Left lung (tissue), 4 donors: ENCODE measurements at regions not wholly inside any gene's neighbourhood (a gene's known extent, or its start where the extent isn't known, plus 50 kb on each side); places are given as distances from the start of the nearest gene placed in this dataset.
"Not testable (repeated sequence)": the region's sequence is repeated elsewhere in the genome, so short reads cannot be mapped to it uniquely, and the experiment has no call there.

Source experiments
- ATAC-seq: fragments of 200-7000 bp; cut with Tn5 transposase; one replicate; pipeline ENCODE4 v1.9.1; 2020; ENCODE audit warnings: moderate library complexity
- DNase-seq, 4 donors: peaks; one replicate each; pipeline ENCODE4 v3.0.0-alpha.2; 2013 to 2020
- H3K27ac ChIP-seq, 2 donors: fragments of 200-600 bp; sonication (generic) in 1 of 2; one replicate each; pipeline versions ENCODE4 v1.5.0 to v1.8.0; 2020 to 2021
- H3K27me3 ChIP-seq, 2 donors: fragments of 200-600 bp; sonication (generic) in 1 of 2; one replicate each; pipeline versions ENCODE4 v1.5.0 to v1.8.0; 2020 to 2021
- H3K36me3 ChIP-seq, 2 donors: fragments of 200-600 bp; sonication (generic) in 1 of 2; one replicate each; pipeline versions ENCODE4 v1.5.0 to v1.8.0; 2020 to 2021
- H3K4me1 ChIP-seq, 2 donors: fragments of 200-600 bp; one replicate each; pipeline ENCODE4 v1.8.0; 2021
- H3K4me3 ChIP-seq, 2 donors: fragments of 200-600 bp; sonication (generic) in 1 of 2; one replicate each; pipeline versions ENCODE4 v1.5.0 to v1.8.0; 2020 to 2021; ENCODE audit warnings: mild to moderate bottlenecking in 1 of 2
- H3K9me3 ChIP-seq, 2 donors: fragments of 200-600 bp; sonication (generic) in 1 of 2; one replicate each; pipeline versions ENCODE4 v1.5.0 to v1.8.0; 2020 to 2021
- intact Hi-C, 2 donors: fragments of 100-400 bp; cut with DNase I; formaldehyde crosslinking; loops; one replicate each; pipeline versions ENCODE4 v1.11.2 to v1.14.2; 2022
- TF ChIP-seq, protein P1 (sequence below), 2 donors: fragments of 200-600 bp; sonication (generic) in 1 of 2; IDR thresholded peaks; one replicate each; pipeline versions ENCODE4 v1.5.0 to v1.8.0; 2021; ENCODE audit warnings: antibody characterized with exemption in 2 of 2
- donor health status: DM: no; HTN: yes; CAD: no.
- donor health status: DM: no; HTN: no; CAD: no.

GRCh38 chr15:81795899-81796298 lies 249.9 kb downstream of the MEX3B start:
- no peak for ATAC-seq
- no peak overlapping the region for H3K27ac ChIP-seq
- H3K4me1 ChIP-seq, result peaks cover 0 to 3% of the 10 kb centered on the region in 2 donors
- DNase-seq, result no peak
- no peak overlapping the region for H3K4me3 ChIP-seq
- no peaks in the 10 kb centered on the region for H3K9me3 ChIP-seq
- H3K36me3 ChIP-seq, result no peaks in the 10 kb centered on the region
- TF ChIP-seq, protein P1, sequence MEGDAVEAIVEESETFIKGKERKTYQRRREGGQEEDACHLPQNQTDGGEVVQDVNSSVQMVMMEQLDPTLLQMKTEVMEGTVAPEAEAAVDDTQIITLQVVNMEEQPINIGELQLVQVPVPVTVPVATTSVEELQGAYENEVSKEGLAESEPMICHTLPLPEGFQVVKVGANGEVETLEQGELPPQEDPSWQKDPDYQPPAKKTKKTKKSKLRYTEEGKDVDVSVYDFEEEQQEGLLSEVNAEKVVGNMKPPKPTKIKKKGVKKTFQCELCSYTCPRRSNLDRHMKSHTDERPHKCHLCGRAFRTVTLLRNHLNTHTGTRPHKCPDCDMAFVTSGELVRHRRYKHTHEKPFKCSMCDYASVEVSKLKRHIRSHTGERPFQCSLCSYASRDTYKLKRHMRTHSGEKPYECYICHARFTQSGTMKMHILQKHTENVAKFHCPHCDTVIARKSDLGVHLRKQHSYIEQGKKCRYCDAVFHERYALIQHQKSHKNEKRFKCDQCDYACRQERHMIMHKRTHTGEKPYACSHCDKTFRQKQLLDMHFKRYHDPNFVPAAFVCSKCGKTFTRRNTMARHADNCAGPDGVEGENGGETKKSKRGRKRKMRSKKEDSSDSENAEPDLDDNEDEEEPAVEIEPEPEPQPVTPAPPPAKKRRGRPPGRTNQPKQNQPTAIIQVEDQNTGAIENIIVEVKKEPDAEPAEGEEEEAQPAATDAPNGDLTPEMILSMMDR (IDR thresholded peaks at IDR 0.05), result no peak
- intact Hi-C loops, result no loop called here
- no peaks in the 10 kb centered on the region for H3K27me3 ChIP-seq

GRCh38 chr15:81792646-81793045 lies 253.2 kb downstream of the MEX3B start:
- ATAC-seq (no peak), DNase-seq (no peak)
- Histone ChIP-seq H3K4me1 (peaks cover 0 to 3% of the 10 kb centered on the region in 2 donors), H3K36me3 (no peaks in the 10 kb centered on the region), H3K9me3 (no peaks in the 10 kb centered on the region), H3K27me3 (no peaks in the 10 kb centered on the region), H3K27ac (no peak overlapping the region), H3K4me3 (no peak overlapping the region)
- TF ChIP-seq, protein P1 (IDR thresholded peaks at IDR 0.05), result no peak
- intact Hi-C loops, result no loop called here

GRCh38 chr15:81791322-81791721 lies 254.5 kb downstream of the MEX3B start:
- intact Hi-C loops, DNase-seq, H3K36me3 ChIP-seq, ATAC-seq, H3K4me1 ChIP-seq, H3K9me3 ChIP-seq, H3K27ac ChIP-seq, H3K27me3 ChIP-seq, H3K4me3 ChIP-seq: not testable (repeated sequence)

DNA sequence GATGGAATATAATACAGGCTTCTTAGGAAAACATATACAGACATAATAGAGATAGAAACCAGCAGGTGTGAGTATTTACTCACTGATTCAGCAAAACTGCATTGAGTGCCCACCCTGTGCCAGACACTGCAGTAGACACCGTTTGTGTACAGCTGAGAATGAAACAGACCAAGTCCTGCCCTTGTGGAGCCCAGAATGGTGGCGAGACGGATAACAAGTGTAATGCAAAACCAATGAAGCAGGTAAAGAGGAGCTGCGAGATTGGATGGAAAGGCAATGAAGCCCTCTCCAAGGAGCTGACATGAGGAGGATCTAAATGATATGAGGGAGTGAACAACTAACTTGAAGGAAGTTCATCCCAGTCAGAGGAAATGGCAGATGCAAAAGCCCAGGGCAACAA lies 256.4 kb downstream of the MEX3B start:
- H3K27me3 ChIP-seq, result no peaks in the 10 kb centered on the region

GRCh38 chr15:81786776-81787175 lies 259.0 kb downstream of the MEX3B start:
- TF ChIP-seq, protein P1 (IDR thresholded peaks at IDR 0.05), result no peak
- ATAC-seq (no peak), DNase-seq (no peak)
- Histone ChIP-seq H3K36me3 (no peaks in the 10 kb centered on the region), H3K27me3 (no peaks in the 10 kb centered on the region), H3K4me3 (no peak overlapping the region), H3K9me3 (no peaks in the 10 kb centered on the region), H3K4me1 (no peaks in the 10 kb centered on the region), H3K27ac (no peak overlapping the region)
- intact Hi-C loops, result no loop called here

More for the DNA sequence above, 256.4 kb downstream of the MEX3B start:
- Histone ChIP-seq H3K4me1 (peaks cover 0 to 3% of the 10 kb centered on the region in 2 donors), H3K27ac (no peak overlapping the region), H3K36me3 (no peaks in the 10 kb centered on the region), H3K9me3 (no peaks in the 10 kb centered on the region), H3K4me3 (no peak overlapping the region)
- TF ChIP-seq, protein P1 (IDR thresholded peaks at IDR 0.05), result no peak
- DNase-seq (no peak), ATAC-seq (no peak)
- intact Hi-C loops, result no loop called here

DNA sequence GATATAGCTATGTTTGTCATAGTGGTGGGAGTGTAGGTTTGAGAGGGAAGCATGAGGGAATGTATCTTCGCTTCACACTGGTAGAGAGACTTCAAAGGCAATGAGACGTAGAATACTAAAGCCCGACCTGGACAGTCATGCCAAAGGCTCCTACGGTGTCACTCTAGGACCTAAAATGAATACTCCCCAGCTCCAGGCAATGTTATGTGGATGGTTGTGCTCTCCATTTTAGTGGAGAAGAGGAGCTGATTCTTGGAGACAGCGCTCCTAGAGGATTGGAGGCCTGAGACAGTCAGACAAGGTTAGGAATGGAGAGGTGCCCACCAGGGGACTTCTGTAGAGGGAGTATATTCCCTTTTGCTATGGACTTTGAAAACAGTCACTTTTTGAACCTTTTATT lies 260.1 kb downstream of the MEX3B start:
- H3K9me3 ChIP-seq, result no peaks in the 10 kb centered on the region
- no peak for DNase-seq
- no peak overlapping the region for H3K4me3 ChIP-seq
- no peaks in the 10 kb centered on the region for H3K4me1 ChIP-seq
- no peaks in the 10 kb centered on the region for H3K36me3 ChIP-seq
- no peak for ATAC-seq
- intact Hi-C loops, result no loop called here
- TF ChIP-seq, protein P1 (IDR thresholded peaks at IDR 0.05), result no peak
- no peak overlapping the region for H3K27ac ChIP-seq
- no peaks in the 10 kb centered on the region for H3K27me3 ChIP-seq
